Coronary artery (tissue), 2 donors: ENCODE measurements at regions not wholly inside any gene's neighbourhood (a gene's known extent, or its start where the extent isn't known, plus 50 kb on each side); places are given as distances from the start of the nearest gene placed in this dataset.

ENCODE experiments used
- DNase-seq: peaks from one replicate; pipeline ENCODE4 v3.0.0-alpha.2; 2017; ENCODE audit warnings: low spot score
- H3K27ac ChIP-seq, 2 donors: fragments of 200-600 bp; sonication (generic); one replicate each; pipeline ENCODE4 v1.5.1; 2016 to 2019
- H3K4me3 ChIP-seq: fragments of 200-600 bp; sonication (generic); 2 replicates; pipeline ENCODE4 v1.5.1; 2016; ENCODE audit warnings: mild to moderate bottlenecking, moderate library complexity
- CTCF ChIP-seq: fragments of 200-600 bp; sonication (generic); IDR thresholded peaks from one replicate; pipeline ENCODE4 v1.5.1; 2019; ENCODE audit warnings: antibody characterized with exemption

- no peak for DNase-seq
- Histone ChIP-seq H3K4me3 (no peak overlapping the region), H3K27ac (no peak overlapping the region)
- peak; percentile 33 for TF ChIP-seq CTCF
Measured at GRCh38 chr3:148075771-148076716, 621.7 kb upstream of the AGTR1 start.

GRCh38 chr3:148077318-148077923, 620.3 kb upstream of the AGTR1 start:
- DNase-seq, result no peak
- TF ChIP-seq CTCF, result no peak
- Histone ChIP-seq H3K27ac (no peak overlapping the region), H3K4me3 (no peak overlapping the region)

GRCh38 chr3:148077965-148078364, 619.7 kb upstream of the AGTR1 start:
- no peak for DNase-seq
- TF ChIP-seq CTCF, result no peak
- Histone ChIP-seq H3K27ac (no peak overlapping the region), H3K4me3 (no peak overlapping the region)

GRCh38 chr3:148078658-148079057, 619.0 kb upstream of the AGTR1 start:
- DNase-seq, result no peak
- TF ChIP-seq CTCF, result no peak
- Histone ChIP-seq H3K4me3 (no peak overlapping the region), H3K27ac (no peak overlapping the region)

- TF ChIP-seq CTCF, result no peak
- H3K4me3 ChIP-seq, result no peak overlapping the region
- DNase-seq, result no peak
- no peak overlapping the region for H3K27ac ChIP-seq
Measured at GRCh38 chr3:148079370-148079769, 618.3 kb upstream of the AGTR1 start.

- Histone ChIP-seq H3K27ac (no peak overlapping the region), H3K4me3 (no peak overlapping the region)
- DNase-seq, result no peak
- no peak for TF ChIP-seq CTCF
Measured at GRCh38 chr3:148081926-148082325, 615.8 kb upstream of the AGTR1 start.
